Liver (tissue), 8 donors: ENCODE measurements at regions not wholly inside any gene's neighbourhood (a gene's known extent, or its start where the extent isn't known, plus 50 kb on each side); places are given as distances from the start of the nearest gene placed in this dataset.

ENCODE experiments used
- DNase-seq: peaks from one replicate; pipeline ENCODE4 v3.0.0-alpha.2; 2017; ENCODE audit warnings: low spot score
- H3K27ac ChIP-seq, 2 donors: one replicate each; pipeline ENCODE4 v1.7.0; 2013; ENCODE audit warnings: inconsistent platforms in 2 of 2, low read length in 2 of 2, control low read depth in 1 of 2, low read depth in 1 of 2, mild to moderate bottlenecking in 1 of 2
- H3K27me3 ChIP-seq, 4 donors: one replicate each; pipeline versions ENCODE4 v1.6.1 to v1.7.0; 2013; ENCODE audit warnings: low read length in 3 of 4, inconsistent platforms in 1 of 4, mild to moderate bottlenecking in 1 of 4, moderate library complexity in 1 of 4; ENCODE audit not compliant: control insufficient read depth in 4 of 4, insufficient read depth in 4 of 4
- H3K36me3 ChIP-seq, 4 donors: one replicate each; pipeline versions ENCODE4 v1.6.1 to v1.7.0; 2013; ENCODE audit warnings: low read length in 3 of 4, mild to moderate bottlenecking in 3 of 4, low read depth in 1 of 4, moderate library complexity in 1 of 4; ENCODE audit not compliant: control insufficient read depth in 4 of 4, insufficient read depth in 3 of 4
- H3K4me1 ChIP-seq, 4 donors: one replicate each; pipeline versions ENCODE4 v1.6.1 to v1.7.0; 2013; ENCODE audit warnings: low read length in 3 of 4, mild to moderate bottlenecking in 3 of 4, moderate library complexity in 1 of 4; ENCODE audit not compliant: control insufficient read depth in 4 of 4, insufficient read depth in 4 of 4
- H3K4me3 ChIP-seq, 3 donors: one replicate each; pipeline versions ENCODE4 v1.6.1 to v1.7.0; 2013; ENCODE audit warnings: low read length in 3 of 3, control low read depth in 1 of 3, low read depth in 1 of 3, mild to moderate bottlenecking in 1 of 3
- H3K9ac ChIP-seq, 2 donors: one replicate each; pipeline ENCODE4 v1.7.0; 2013; ENCODE audit warnings: low read length in 2 of 2, mild to moderate bottlenecking in 2 of 2, moderate library complexity in 2 of 2, control low read depth in 1 of 2, low read depth in 1 of 2
- H3K9me3 ChIP-seq, 4 donors: one replicate each; pipeline versions ENCODE4 v1.6.1 to v1.7.0; 2013; ENCODE audit warnings: low read length in 3 of 4; ENCODE audit not compliant: control insufficient read depth in 4 of 4
- FOXA2 ChIP-seq: IDR thresholded peaks from 2 replicates; pipeline ENCODE4 v1.6.1; 2016; ENCODE audit warnings: antibody characterized with exemption
- HNF4A ChIP-seq, 2 donors: conservative IDR thresholded peaks; 2 replicates each; pipeline ENCODE4 v1.6.1; 2016; ENCODE audit warnings: antibody characterized with exemption in 2 of 2, mild to moderate bottlenecking in 2 of 2
- HNF4G ChIP-seq: IDR thresholded peaks from 2 replicates; pipeline ENCODE4 v1.6.1; 2016; ENCODE audit warnings: antibody characterized with exemption
- JUND ChIP-seq, 2 donors: IDR thresholded peaks; 2 replicates each; pipeline ENCODE4 v1.6.1; 2016; ENCODE audit warnings: antibody characterized with exemption in 2 of 2
- NR2F2 ChIP-seq: IDR thresholded peaks from 2 replicates; pipeline ENCODE4 v1.6.1; 2016; ENCODE audit warnings: antibody characterized with exemption
- RAD21 ChIP-seq, 2 donors: IDR thresholded peaks; 2 replicates each; pipeline ENCODE4 v1.6.1; 2016; ENCODE audit warnings: antibody characterized with exemption in 2 of 2, mild to moderate bottlenecking in 2 of 2
- TAF1 ChIP-seq: conservative IDR thresholded peaks from 2 replicates; pipeline ENCODE4 v1.6.1; 2016; ENCODE audit warnings: antibody characterized with exemption, mild to moderate bottlenecking
- WGBS: extraction: QIAGEN DNeasy Blood & Tissue Kit; methylation state at CpG from one replicate; pipeline ENCODE4 v1.1.7; 2013; 5-methylcytosine and 5-hydroxymethylcytosine counted together
- TF ChIP-seq, protein P1 (sequence below): fragments of 150-350 bp; IDR thresholded peaks from 2 replicates; pipeline ENCODE4 v1.5.1; 2017; ENCODE audit warnings: improper control_type of control experiment, low read depth, low read length; ENCODE audit not compliant: missing input control
- TF ChIP-seq, protein P2 (sequence below): IDR thresholded peaks from 2 replicates; pipeline ENCODE4 v1.6.1; 2016; ENCODE audit warnings: antibody characterized with exemption
- TF ChIP-seq, protein P3 (sequence below): IDR thresholded peaks from 2 replicates; pipeline ENCODE4 v1.6.1; 2016; ENCODE audit warnings: antibody characterized with exemption
- TF ChIP-seq, protein P4 (sequence below): IDR thresholded peaks from 2 replicates; pipeline ENCODE4 v1.6.1; 2016; ENCODE audit warnings: antibody characterized with exemption, mild to moderate bottlenecking
- donor health status: healthy.
- donor health status: healthy.
- donor health status: healthy.
- donor health status: healthy.
- donor health status: healthy.

DNA sequence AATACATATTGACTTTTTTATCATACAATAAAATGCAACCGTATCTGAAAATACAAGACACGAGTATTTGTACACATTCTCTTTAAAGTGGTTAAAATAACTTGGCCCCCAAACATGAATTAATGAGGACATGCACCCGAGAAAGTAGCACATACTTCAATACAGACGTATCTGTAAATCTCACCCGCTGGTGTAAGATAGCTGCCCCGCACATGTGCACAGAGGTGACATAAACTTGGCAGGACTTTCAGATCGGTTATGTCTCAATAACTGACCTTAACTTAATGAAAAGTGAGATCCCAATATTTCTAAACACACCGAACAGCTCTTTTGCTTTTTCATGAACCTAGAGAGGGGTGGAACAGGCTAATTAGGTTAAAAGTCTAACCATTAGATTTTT, 91.5 kb upstream of the RPS6KA2 start:
- TF ChIP-seq JUND (IDR thresholded peaks at IDR 0.05) (no peak), NR2F2 (no peak), HNF4G (no peak), HNF4A (conservative IDR thresholded peaks at IDR 0.05) (no peak)
- TF ChIP-seq, protein P1, sequence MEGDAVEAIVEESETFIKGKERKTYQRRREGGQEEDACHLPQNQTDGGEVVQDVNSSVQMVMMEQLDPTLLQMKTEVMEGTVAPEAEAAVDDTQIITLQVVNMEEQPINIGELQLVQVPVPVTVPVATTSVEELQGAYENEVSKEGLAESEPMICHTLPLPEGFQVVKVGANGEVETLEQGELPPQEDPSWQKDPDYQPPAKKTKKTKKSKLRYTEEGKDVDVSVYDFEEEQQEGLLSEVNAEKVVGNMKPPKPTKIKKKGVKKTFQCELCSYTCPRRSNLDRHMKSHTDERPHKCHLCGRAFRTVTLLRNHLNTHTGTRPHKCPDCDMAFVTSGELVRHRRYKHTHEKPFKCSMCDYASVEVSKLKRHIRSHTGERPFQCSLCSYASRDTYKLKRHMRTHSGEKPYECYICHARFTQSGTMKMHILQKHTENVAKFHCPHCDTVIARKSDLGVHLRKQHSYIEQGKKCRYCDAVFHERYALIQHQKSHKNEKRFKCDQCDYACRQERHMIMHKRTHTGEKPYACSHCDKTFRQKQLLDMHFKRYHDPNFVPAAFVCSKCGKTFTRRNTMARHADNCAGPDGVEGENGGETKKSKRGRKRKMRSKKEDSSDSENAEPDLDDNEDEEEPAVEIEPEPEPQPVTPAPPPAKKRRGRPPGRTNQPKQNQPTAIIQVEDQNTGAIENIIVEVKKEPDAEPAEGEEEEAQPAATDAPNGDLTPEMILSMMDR = no peak
- TF ChIP-seq, protein P2, sequence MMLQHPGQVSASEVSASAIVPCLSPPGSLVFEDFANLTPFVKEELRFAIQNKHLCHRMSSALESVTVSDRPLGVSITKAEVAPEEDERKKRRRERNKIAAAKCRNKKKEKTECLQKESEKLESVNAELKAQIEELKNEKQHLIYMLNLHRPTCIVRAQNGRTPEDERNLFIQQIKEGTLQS = no peak
- WGBS = 70% methylated on average over 8 of the region's 8 CpGs
- Histone ChIP-seq H3K9me3 (no peaks in the 10 kb centered on the region), H3K4me1 (no peaks in the 10 kb centered on the region), H3K4me3 (no peak overlapping the region), H3K36me3 (no peaks in the 10 kb centered on the region), H3K27me3 (no peaks in the 10 kb centered on the region), H3K27ac (no peak overlapping the region), H3K9ac (no peak overlapping the region)
- no peak for DNase-seq

DNA sequence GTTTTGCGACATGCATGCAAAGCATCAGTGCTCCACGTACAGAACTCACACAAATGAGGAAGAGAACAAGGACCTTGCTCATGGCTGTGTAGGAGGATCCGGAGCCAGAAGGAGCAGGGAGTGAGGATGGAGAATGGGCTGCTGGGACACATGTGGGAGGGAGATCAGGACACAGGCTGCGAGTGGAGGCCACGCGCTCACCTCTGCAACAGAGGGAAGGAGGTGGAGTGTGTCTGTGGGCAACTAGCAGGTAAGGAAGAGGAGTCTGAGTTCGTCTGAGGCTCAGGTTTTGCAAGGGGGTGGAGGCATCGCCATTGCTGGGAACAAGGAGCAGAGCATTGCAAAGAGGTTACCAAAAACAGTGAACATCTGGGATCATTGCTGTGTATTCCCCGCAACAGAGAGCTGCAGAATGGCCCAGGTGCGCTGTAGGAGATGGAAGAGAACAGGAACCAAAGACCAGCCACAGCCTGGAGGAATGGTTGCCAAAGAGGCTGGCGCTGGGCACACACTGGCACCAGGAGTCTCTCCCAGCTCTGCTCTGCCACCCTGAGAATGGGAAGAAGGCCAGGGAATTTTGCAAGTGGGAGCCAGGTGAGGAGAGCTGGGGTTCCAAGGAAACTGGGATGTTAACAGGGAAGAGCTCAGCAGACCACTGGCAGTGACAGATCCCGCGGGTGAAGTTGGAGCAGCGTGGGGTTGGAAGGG, 90.0 kb upstream of the RPS6KA2 start:
- H3K27ac ChIP-seq = no peak overlapping the region
- H3K4me3 ChIP-seq = no peak overlapping the region
- WGBS = 87% methylated on average over 14 of the region's 14 CpGs

More for the DNA sequence above, 90.0 kb upstream of the RPS6KA2 start:
- no peak for DNase-seq
- TF ChIP-seq TAF1 (no peak), FOXA2 (no peak), JUND (IDR thresholded peaks at IDR 0.05) (no peak), RAD21 (IDR thresholded peaks at IDR 0.05) (no peak)
- TF ChIP-seq, protein P2 = no peak
- TF ChIP-seq, protein P3, sequence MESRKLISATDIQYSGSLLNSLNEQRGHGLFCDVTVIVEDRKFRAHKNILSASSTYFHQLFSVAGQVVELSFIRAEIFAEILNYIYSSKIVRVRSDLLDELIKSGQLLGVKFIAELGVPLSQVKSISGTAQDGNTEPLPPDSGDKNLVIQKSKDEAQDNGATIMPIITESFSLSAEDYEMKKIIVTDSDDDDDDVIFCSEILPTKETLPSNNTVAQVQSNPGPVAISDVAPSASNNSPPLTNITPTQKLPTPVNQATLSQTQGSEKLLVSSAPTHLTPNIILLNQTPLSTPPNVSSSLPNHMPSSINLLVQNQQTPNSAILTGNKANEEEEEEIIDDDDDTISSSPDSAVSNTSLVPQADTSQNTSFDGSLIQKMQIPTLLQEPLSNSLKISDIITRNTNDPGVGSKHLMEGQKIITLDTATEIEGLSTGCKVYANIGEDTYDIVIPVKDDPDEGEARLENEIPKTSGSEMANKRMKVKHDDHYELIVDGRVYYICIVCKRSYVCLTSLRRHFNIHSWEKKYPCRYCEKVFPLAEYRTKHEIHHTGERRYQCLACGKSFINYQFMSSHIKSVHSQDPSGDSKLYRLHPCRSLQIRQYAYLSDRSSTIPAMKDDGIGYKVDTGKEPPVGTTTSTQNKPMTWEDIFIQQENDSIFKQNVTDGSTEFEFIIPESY = no peak
- TF ChIP-seq, protein P4, sequence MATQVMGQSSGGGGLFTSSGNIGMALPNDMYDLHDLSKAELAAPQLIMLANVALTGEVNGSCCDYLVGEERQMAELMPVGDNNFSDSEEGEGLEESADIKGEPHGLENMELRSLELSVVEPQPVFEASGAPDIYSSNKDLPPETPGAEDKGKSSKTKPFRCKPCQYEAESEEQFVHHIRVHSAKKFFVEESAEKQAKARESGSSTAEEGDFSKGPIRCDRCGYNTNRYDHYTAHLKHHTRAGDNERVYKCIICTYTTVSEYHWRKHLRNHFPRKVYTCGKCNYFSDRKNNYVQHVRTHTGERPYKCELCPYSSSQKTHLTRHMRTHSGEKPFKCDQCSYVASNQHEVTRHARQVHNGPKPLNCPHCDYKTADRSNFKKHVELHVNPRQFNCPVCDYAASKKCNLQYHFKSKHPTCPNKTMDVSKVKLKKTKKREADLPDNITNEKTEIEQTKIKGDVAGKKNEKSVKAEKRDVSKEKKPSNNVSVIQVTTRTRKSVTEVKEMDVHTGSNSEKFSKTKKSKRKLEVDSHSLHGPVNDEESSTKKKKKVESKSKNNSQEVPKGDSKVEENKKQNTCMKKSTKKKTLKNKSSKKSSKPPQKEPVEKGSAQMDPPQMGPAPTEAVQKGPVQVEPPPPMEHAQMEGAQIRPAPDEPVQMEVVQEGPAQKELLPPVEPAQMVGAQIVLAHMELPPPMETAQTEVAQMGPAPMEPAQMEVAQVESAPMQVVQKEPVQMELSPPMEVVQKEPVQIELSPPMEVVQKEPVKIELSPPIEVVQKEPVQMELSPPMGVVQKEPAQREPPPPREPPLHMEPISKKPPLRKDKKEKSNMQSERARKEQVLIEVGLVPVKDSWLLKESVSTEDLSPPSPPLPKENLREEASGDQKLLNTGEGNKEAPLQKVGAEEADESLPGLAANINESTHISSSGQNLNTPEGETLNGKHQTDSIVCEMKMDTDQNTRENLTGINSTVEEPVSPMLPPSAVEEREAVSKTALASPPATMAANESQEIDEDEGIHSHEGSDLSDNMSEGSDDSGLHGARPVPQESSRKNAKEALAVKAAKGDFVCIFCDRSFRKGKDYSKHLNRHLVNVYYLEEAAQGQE = no peak
- no peak overlapping the region for H3K9ac ChIP-seq
- no peaks in the 10 kb centered on the region for H3K27me3 ChIP-seq
- H3K36me3 ChIP-seq = no peaks in the 10 kb centered on the region
- H3K4me1 ChIP-seq = no peaks in the 10 kb centered on the region
- H3K9me3 ChIP-seq = no peaks in the 10 kb centered on the region
